ENCODE measurements at regions not wholly inside any gene's neighbourhood (a gene's known extent, or its start where the extent isn't known, plus 50 kb on each side); places are given as distances from the start of the nearest gene placed in this dataset.

- TF ChIP-seq CTCF (IDR thresholded peaks at IDR 0.05): no peak
- TF ChIP-seq POLR2A (IDR thresholded peaks at IDR 0.05): no peak
Measured at GRCh38 chr9:134227451-134228411, 63.4 kb upstream of the RNU6ATAC start.

All from thyroid gland (tissue), 4 donors.